GM12892 (cell line): ENCODE measurements at regions not wholly inside any gene's neighbourhood (a gene's known extent, or its start where the extent isn't known, plus 50 kb on each side); places are given as distances from the start of the nearest gene placed in this dataset.

ENCODE experiments used
- DNase-seq: peaks from one replicate; pipeline ENCODE4 v3.0.0; 2011; ENCODE audit not compliant: insufficient read length
- FAIRE-seq: peaks from 2 replicates; lab custom pipeline; 2011; peaks lifted over from hg19 to GRCh38; lab: Jason Lieb, UNC
- POLR2A ChIP-seq: IDR thresholded peaks from 2 replicates; pipeline ENCODE4 v1.6.1; 2011; ENCODE audit warnings: low read depth, low read length, control low read depth
- POLR2AphosphoS5 ChIP-seq: IDR thresholded peaks from 2 replicates; pipeline ENCODE4 v1.6.1; 2011; ENCODE audit warnings: low read depth, low read length, control low read depth
- TAF1 ChIP-seq: IDR thresholded peaks from 2 replicates; pipeline ENCODE4 v1.6.1; 2011; ENCODE audit warnings: low read depth, mild to moderate bottlenecking, control low read depth, low read length, borderline replicate concordance

GRCh38 chr1:163013826-163014600, 55.1 kb upstream of the RGS4 start:
- no peak for TF ChIP-seq POLR2A
- FAIRE-seq (no peak), DNase-seq (no peak)

GRCh38 chr1:163006051-163006834, 62.9 kb upstream of the RGS4 start:
- DNase-seq (no peak), FAIRE-seq (no peak)
- TF ChIP-seq POLR2AphosphoS5 (no peak), TAF1 (no peak), POLR2A (no peak)

GRCh38 chr1:162997499-162998285, 71.5 kb upstream of the RGS4 start:
- no peak for FAIRE-seq
- no peak for TF ChIP-seq POLR2A
- no peak for TF ChIP-seq POLR2AphosphoS5
- TF ChIP-seq TAF1: no peak
- no peak for DNase-seq

- TF ChIP-seq POLR2AphosphoS5 (no peak), POLR2A (no peak), TAF1 (no peak)
- DNase-seq: no peak
- no peak for FAIRE-seq
These were observed 72.9 kb upstream of the RGS4 start for GRCh38 chr1:162996261-162996660.

- TF ChIP-seq POLR2AphosphoS5 (no peak), TAF1 (no peak), POLR2A (no peak)
- FAIRE-seq (no peak), DNase-seq (no peak)
These were observed 74.2 kb upstream of the RGS4 start for GRCh38 chr1:162994921-162995320.

GRCh38 chr1:162993846-162994245, 75.3 kb upstream of the RGS4 start:
- TF ChIP-seq POLR2AphosphoS5 (no peak), POLR2A (no peak), TAF1 (no peak)
- DNase-seq: no peak
- no peak for FAIRE-seq

- no peak for TF ChIP-seq POLR2A
- TF ChIP-seq TAF1: no peak
- no peak for TF ChIP-seq POLR2AphosphoS5
- DNase-seq (no peak), FAIRE-seq (no peak)
These were observed 76.2 kb upstream of the RGS4 start for GRCh38 chr1:162992945-162993344.

GRCh38 chr1:162991444-162991843, 77.7 kb upstream of the RGS4 start:
- DNase-seq: no peak
- TF ChIP-seq POLR2AphosphoS5: no peak
- TF ChIP-seq POLR2A: no peak
- TF ChIP-seq TAF1: no peak
- FAIRE-seq: no peak

GRCh38 chr1:162990665-162991064, 78.5 kb upstream of the RGS4 start:
- no peak for FAIRE-seq
- no peak for DNase-seq
- TF ChIP-seq TAF1 (no peak), POLR2A (no peak), POLR2AphosphoS5 (no peak)

- no peak for TF ChIP-seq POLR2AphosphoS5
- TF ChIP-seq TAF1: no peak
- no peak for TF ChIP-seq POLR2A
- no peak for FAIRE-seq
- DNase-seq: no peak
These were observed 80.3 kb upstream of the RGS4 start for GRCh38 chr1:162988869-162989268.

GRCh38 chr1:162987866-162988265, 81.3 kb upstream of the RGS4 start:
- TF ChIP-seq TAF1 (no peak), POLR2AphosphoS5 (no peak), POLR2A (no peak)
- no peak for DNase-seq
- no peak for FAIRE-seq

- FAIRE-seq (no peak), DNase-seq (no peak)
- TF ChIP-seq POLR2A (no peak), POLR2AphosphoS5 (no peak), TAF1 (no peak)
These were observed 83.2 kb upstream of the RGS4 start for GRCh38 chr1:162985816-162986435.
